BLaER1 treated with 17β-estradiol and CSF1 and Interleukin-3, amounts not matched to agents 10 nM and 100 nM (cell line): ENCODE measurements at regions not wholly inside any gene's neighbourhood (a gene's known extent, or its start where the extent isn't known, plus 50 kb on each side); places are given as distances from the start of the nearest gene placed in this dataset.
"Not testable (repeated sequence)": the region's sequence is repeated elsewhere in the genome, so short reads cannot be mapped to it uniquely, and the experiment has no call there.

Experiments used
- H3K27ac ChIP-seq, 11 experiments: shearing (Covaris generic); formaldehyde crosslinking; 2 replicates each; pipeline ENCODE4 v1.8.1; 2022
- H3K27me3 ChIP-seq, 11 experiments: shearing (Covaris generic); formaldehyde crosslinking; 2 replicates each; pipeline ENCODE4 v1.8.1; 2022
- H3K36me3 ChIP-seq, 11 experiments: shearing (Covaris generic); formaldehyde crosslinking; 2 replicates each; pipeline ENCODE4 v1.8.1; 2022
- H3K4me1 ChIP-seq, 10 experiments: shearing (Covaris generic); formaldehyde crosslinking; 2 replicates each; pipeline ENCODE4 v1.8.1; 2022
- H3K4me2 ChIP-seq, 11 experiments: shearing (Covaris generic); formaldehyde crosslinking; 2 replicates each; pipeline ENCODE4 v1.8.1; 2022
- H3K4me3 ChIP-seq, 10 experiments: shearing (Covaris generic); formaldehyde crosslinking; 2 replicates each; pipeline ENCODE4 v1.8.1; 2022
- H3K9ac ChIP-seq, 11 experiments: shearing (Covaris generic); formaldehyde crosslinking; 2 replicates each; pipeline ENCODE4 v1.8.1; 2022
- H3K9me3 ChIP-seq, 11 experiments: shearing (Covaris generic); formaldehyde crosslinking; replicated peaks in 1 of 11; 2 replicates each; pipeline ENCODE4 v1.8.1; 2022
- H4K20me1 ChIP-seq, 11 experiments: shearing (Covaris generic); formaldehyde crosslinking; 2 replicates each; pipeline ENCODE4 v1.8.1; 2022
- Cebpa-rat ChIP-seq, 11 experiments: shearing (Covaris generic); IDR thresholded peaks; 2 replicates each; pipeline ENCODE4 v1.8.1; 2022

GRCh38 chr16:87216148-87216840, 100.9 kb downstream of the C16orf95 start:
- Histone ChIP-seq H3K4me3 (no peak overlapping the region), H3K27ac (no peak overlapping the region), H3K27me3 (no peaks in the 10 kb centered on the region), H3K9me3 (no peaks in the 10 kb centered on the region), H3K4me1 (0 out of 20 replicates have a peak, but pooled peaks cover 0 to 3% (median 0%) of the 10 kb centered on the region in 10 experiments), H4K20me1 (no peaks in the 10 kb centered on the region), H3K36me3 (no peaks in the 10 kb centered on the region), H3K9ac (no peak overlapping the region), H3K4me2 (no peak overlapping the region)
- TF ChIP-seq Cebpa-rat (IDR thresholded peaks at IDR 0.05): no peak

GRCh38 chr16:87216841-87217275, 100.3 kb downstream of the C16orf95 start:
- H4K20me1 ChIP-seq: no peaks in the 10 kb centered on the region
- H3K9ac ChIP-seq: no peak overlapping the region
- no peaks in the 10 kb centered on the region for H3K36me3 ChIP-seq
- no peak overlapping the region for H3K4me3 ChIP-seq
- 0 out of 20 replicates have a peak, but pooled peaks cover 0 to 3% (median 0%) of the 10 kb centered on the region in 10 experiments for H3K4me1 ChIP-seq
- no peaks in the 10 kb centered on the region for H3K9me3 ChIP-seq
- no peaks in the 10 kb centered on the region for H3K27me3 ChIP-seq
- no peak for TF ChIP-seq Cebpa-rat (IDR thresholded peaks at IDR 0.05)
- H3K27ac ChIP-seq: no peak overlapping the region
- no peak overlapping the region for H3K4me2 ChIP-seq

GRCh38 chr16:87217802-87218201, 99.4 kb downstream of the C16orf95 start:
- not testable (repeated sequence) for H3K4me3 ChIP-seq, H3K4me1 ChIP-seq

GRCh38 chr16:87218281-87219055, 98.7 kb downstream of the C16orf95 start:
- Histone ChIP-seq H3K9me3 (no peaks in the 10 kb centered on the region), H3K4me1 (no peaks in the 10 kb centered on the region), H4K20me1 (no peaks in the 10 kb centered on the region), H3K4me2 (no peak overlapping the region), H3K9ac (no peak overlapping the region), H3K27me3 (no peaks in the 10 kb centered on the region), H3K36me3 (no peaks in the 10 kb centered on the region), H3K27ac (no peak overlapping the region), H3K4me3 (no peak overlapping the region)
- TF ChIP-seq Cebpa-rat (IDR thresholded peaks at IDR 0.05): no peak

More at GRCh38 chr16:87217802-87218201, 99.4 kb downstream of the C16orf95 start:
- not testable (repeated sequence) for H3K9ac ChIP-seq, H4K20me1 ChIP-seq, H3K36me3 ChIP-seq, H3K4me2 ChIP-seq, H3K27me3 ChIP-seq, H3K27ac ChIP-seq, H3K9me3 ChIP-seq

- Histone ChIP-seq H3K4me1 (no peaks in the 10 kb centered on the region), H3K4me3 (no peak overlapping the region), H3K36me3 (no peaks in the 10 kb centered on the region), H3K27ac (no peak overlapping the region), H3K9ac (no peak overlapping the region), H3K9me3 (no peaks in the 10 kb centered on the region), H3K27me3 (no peaks in the 10 kb centered on the region), H3K4me2 (no peak overlapping the region), H4K20me1 (no peaks in the 10 kb centered on the region)
- no peak for TF ChIP-seq Cebpa-rat (IDR thresholded peaks at IDR 0.05)
Measured at GRCh38 chr16:87219287-87219909, 97.8 kb downstream of the C16orf95 start.

GRCh38 chr16:87221633-87222032, 95.6 kb downstream of the C16orf95 start:
- H3K4me2 ChIP-seq: no peak overlapping the region
- H3K4me3 ChIP-seq: no peak overlapping the region
- no peaks in the 10 kb centered on the region for H3K36me3 ChIP-seq
- H3K27ac ChIP-seq: no peak overlapping the region
- no peak for TF ChIP-seq Cebpa-rat (IDR thresholded peaks at IDR 0.05)
- H3K9ac ChIP-seq: no peak overlapping the region
- H3K4me1 ChIP-seq: no peaks in the 10 kb centered on the region
- H3K9me3 ChIP-seq: no peaks in the 10 kb centered on the region
- no peaks in the 10 kb centered on the region for H3K27me3 ChIP-seq
- H4K20me1 ChIP-seq: no peaks in the 10 kb centered on the region

GRCh38 chr16:87222335-87222734, 94.9 kb downstream of the C16orf95 start:
- Histone ChIP-seq H3K9me3 (no peaks in the 10 kb centered on the region), H3K9ac (no peak overlapping the region), H4K20me1 (no peaks in the 10 kb centered on the region), H3K4me3 (no peak overlapping the region), H3K27ac (no peak overlapping the region), H3K27me3 (no peaks in the 10 kb centered on the region), H3K4me2 (no peak overlapping the region), H3K36me3 (no peaks in the 10 kb centered on the region), H3K4me1 (no peaks in the 10 kb centered on the region)
- TF ChIP-seq Cebpa-rat (IDR thresholded peaks at IDR 0.05): no peak

- Histone ChIP-seq H3K4me1 (no peaks in the 10 kb centered on the region), H3K27ac (no peak overlapping the region), H3K4me3 (no peak overlapping the region), H3K9me3 (no peaks in the 10 kb centered on the region), H4K20me1 (no peaks in the 10 kb centered on the region), H3K9ac (no peak overlapping the region), H3K4me2 (no peak overlapping the region), H3K27me3 (no peaks in the 10 kb centered on the region), H3K36me3 (no peaks in the 10 kb centered on the region)
- TF ChIP-seq Cebpa-rat (IDR thresholded peaks at IDR 0.05): no peak
Measured at GRCh38 chr16:87223656-87224248, 93.4 kb downstream of the C16orf95 start.

GRCh38 chr16:87226926-87227295, 90.3 kb downstream of the C16orf95 start:
- Histone ChIP-seq H3K9me3 (peaks cover 0 to 1% (median under 1%) of the 10 kb centered on the region in 11 experiments; a peak in 10 of 22 replicates), H3K4me1 (no peaks in the 10 kb centered on the region), H3K4me3 (no peak overlapping the region), H3K27ac (no peak overlapping the region), H3K36me3 (no peaks in the 10 kb centered on the region), H4K20me1 (no peaks in the 10 kb centered on the region), H3K27me3 (no peaks in the 10 kb centered on the region), H3K9ac (no peak overlapping the region), H3K4me2 (no peak overlapping the region)
- no peak for TF ChIP-seq Cebpa-rat (IDR thresholded peaks at IDR 0.05)
